ENCODE measurements at regions not wholly inside any gene's neighbourhood (a gene's known extent, or its start where the extent isn't known, plus 50 kb on each side); places are given as distances from the start of the nearest gene placed in this dataset.

DNA sequence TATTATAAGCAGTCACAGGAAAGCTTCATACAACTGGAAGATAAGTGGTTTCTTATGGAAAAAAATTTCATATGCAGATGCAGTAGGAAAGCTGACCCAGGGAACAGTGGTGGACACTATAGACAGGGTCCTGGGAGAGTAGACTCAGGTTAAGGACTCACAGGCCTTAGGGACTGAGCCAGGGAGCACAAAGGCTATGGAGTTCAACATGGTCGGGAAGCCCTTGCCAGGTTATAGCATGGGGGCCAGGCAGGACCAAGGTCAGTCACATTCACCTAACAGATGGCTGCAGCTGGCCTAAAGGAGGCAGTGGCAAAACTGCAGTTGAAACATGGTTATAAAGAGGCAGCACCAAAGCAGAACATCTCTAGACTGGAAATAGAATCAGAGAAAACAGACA is 54.9 kb upstream of the UNC5B start:
- TF ChIP-seq EP300 (IDR thresholded peaks at IDR 0.05): no peak
- no peak for TF ChIP-seq POLR2A (IDR thresholded peaks at IDR 0.05)

Data from ovary (tissue), 1 donor.